ACC112 (cell line): ENCODE measurements at regions not wholly inside any gene's neighbourhood (a gene's known extent, or its start where the extent isn't known, plus 50 kb on each side); places are given as distances from the start of the nearest gene placed in this dataset.

Experiments
- H2AFZ ChIP-seq: fragments of 200-600 bp; sonication (generic); one replicate; pipeline ENCODE4 v1.6.0; 2017; ENCODE audit warnings: antibody characterized with exemption, low read length; ENCODE audit not compliant: unreplicated experiment
- H3K27ac ChIP-seq: fragments of 200-600 bp; sonication (generic); 2 replicates; pipeline ENCODE4 v1.5.1; 2014; ENCODE audit warnings: low read depth, mild to moderate bottlenecking, antibody characterized with exemption, low read length, moderate library complexity
- H3K27me3 ChIP-seq: fragments of 200-600 bp; sonication (generic); 2 replicates; pipeline ENCODE4 v1.6.1; 2014; ENCODE audit warnings: mild to moderate bottlenecking, antibody characterized with exemption, low read length, moderate library complexity, mixed read lengths; ENCODE audit not compliant: insufficient read depth
- H3K36me3 ChIP-seq: fragments of 200-600 bp; sonication (generic); 2 replicates; pipeline ENCODE4 v1.6.1; 2016; ENCODE audit warnings: mild to moderate bottlenecking, antibody characterized with exemption, low read length, moderate library complexity, mixed read lengths; ENCODE audit not compliant: insufficient read depth
- H3K4me1 ChIP-seq: fragments of 200-600 bp; sonication (generic); one replicate; pipeline ENCODE4 v1.6.1; 2016; ENCODE audit warnings: low read length, mixed read lengths; ENCODE audit not compliant: insufficient read depth, unreplicated experiment, control insufficient read depth
- H3K4me3 ChIP-seq: fragments of 200-600 bp; sonication (generic); 2 replicates; pipeline ENCODE4 v1.5.1; 2014; ENCODE audit warnings: mild to moderate bottlenecking, low read depth, low read length
- H3K79me2 ChIP-seq: fragments of 200-600 bp; sonication (generic); one replicate; pipeline ENCODE4 v1.6.0; 2016; ENCODE audit warnings: low read length; ENCODE audit not compliant: control insufficient read depth, unreplicated experiment, insufficient read depth

- no peaks in the 10 kb centered on the region for H3K36me3 ChIP-seq
- H2AFZ ChIP-seq: no peak overlapping the region
- H3K79me2 ChIP-seq: no peaks in the 10 kb centered on the region
- H3K27ac ChIP-seq: no peak overlapping the region
- peaks cover 47% of the 10 kb centered on the region for H3K27me3 ChIP-seq
- H3K4me1 ChIP-seq: no peaks in the 10 kb centered on the region
- H3K4me3 ChIP-seq: no peak overlapping the region
These were observed 807.3 kb upstream of the TMEM132C start for GRCh38 chr12:127459687-127460086.

- Histone ChIP-seq H3K4me1 (no peaks in the 10 kb centered on the region), H3K27ac (no peak overlapping the region), H3K4me3 (no peak overlapping the region), H3K27me3 (peaks cover 45% of the 10 kb centered on the region), H3K36me3 (no peaks in the 10 kb centered on the region), H3K79me2 (no peaks in the 10 kb centered on the region), H2AFZ (no peak overlapping the region)
These were observed 803.7 kb upstream of the TMEM132C start for GRCh38 chr12:127463237-127463636.

DNA sequence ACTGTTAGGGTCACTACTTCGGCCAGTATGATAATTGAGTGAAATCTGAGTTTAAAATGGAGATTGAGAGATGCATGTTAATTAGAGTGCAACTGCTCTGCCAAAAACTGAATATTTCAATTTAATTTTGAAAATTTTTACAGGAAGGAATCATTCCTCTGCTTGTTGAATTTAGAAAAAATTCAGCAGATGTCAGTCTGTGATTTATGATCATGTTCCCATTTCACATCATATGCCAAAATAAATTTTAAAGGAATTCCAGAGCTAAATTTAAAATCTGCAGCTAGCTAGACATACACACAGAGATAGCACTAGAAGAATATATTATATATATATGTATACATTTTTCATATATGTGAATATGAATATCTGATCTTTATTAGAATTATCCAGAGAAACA lies 797.6 kb upstream of the TMEM132C start:
- Histone ChIP-seq H3K4me1 (no peaks in the 10 kb centered on the region), H2AFZ (no peak overlapping the region), H3K27me3 (peaks cover 33% of the 10 kb centered on the region), H3K4me3 (no peak overlapping the region), H3K27ac (no peak overlapping the region), H3K36me3 (no peaks in the 10 kb centered on the region), H3K79me2 (no peaks in the 10 kb centered on the region)

DNA sequence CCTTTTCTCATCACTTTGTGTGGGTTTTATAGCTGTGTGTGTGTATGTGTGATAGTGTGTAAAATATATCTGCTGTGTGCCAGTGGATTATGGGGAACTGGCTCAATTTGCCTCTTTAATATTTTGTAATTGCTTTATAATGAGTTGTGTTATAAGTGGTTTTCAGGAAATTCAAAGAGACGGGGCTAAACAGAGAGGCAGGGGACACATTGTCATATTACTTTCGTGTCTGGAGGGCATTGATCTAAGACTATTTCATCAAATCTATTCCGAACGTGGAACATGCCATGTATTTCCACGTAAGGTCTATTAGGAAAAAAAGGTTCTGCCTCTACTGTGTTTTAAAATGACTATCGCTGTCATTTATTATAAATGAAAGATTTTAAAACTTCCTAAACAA lies 793.2 kb upstream of the TMEM132C start:
- Histone ChIP-seq H3K79me2 (no peaks in the 10 kb centered on the region), H2AFZ (no peak overlapping the region), H3K4me3 (no peak overlapping the region), H3K36me3 (no peaks in the 10 kb centered on the region), H3K27ac (no peak overlapping the region), H3K4me1 (no peaks in the 10 kb centered on the region), H3K27me3 (peaks cover 2% of the 10 kb centered on the region; the same call in 1 of the 2 replicates)

GRCh38 chr12:127479256-127479655 lies 787.7 kb upstream of the TMEM132C start:
- Histone ChIP-seq H2AFZ (no peak overlapping the region), H3K27me3 (no peaks in the 10 kb centered on the region), H3K4me1 (no peaks in the 10 kb centered on the region), H3K36me3 (no peaks in the 10 kb centered on the region), H3K4me3 (no peak overlapping the region), H3K79me2 (no peaks in the 10 kb centered on the region), H3K27ac (no peak overlapping the region)

DNA sequence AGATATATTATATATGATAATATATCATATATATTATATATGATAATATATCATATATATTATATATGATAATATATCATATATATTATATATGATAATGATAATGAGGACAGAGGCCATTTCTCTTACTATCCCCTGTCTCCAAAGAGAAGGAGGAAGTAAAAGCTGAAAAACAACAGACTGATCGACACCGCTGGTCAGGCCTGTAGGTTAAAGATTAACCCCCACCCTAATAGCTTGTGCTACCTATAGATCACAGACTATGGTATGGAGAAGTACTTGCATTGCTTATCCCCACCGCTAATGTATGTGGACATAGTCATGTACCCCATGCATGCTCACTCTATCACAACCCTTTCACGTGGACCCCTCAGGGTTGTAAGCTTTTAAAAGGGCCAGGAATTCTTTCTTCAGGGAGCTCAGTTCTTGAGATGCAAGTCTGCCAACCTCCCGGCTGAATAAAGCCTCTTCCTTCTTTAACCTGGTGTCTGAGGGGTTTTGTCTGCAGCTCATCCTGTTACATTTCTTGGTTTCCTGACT lies 786.1 kb upstream of the TMEM132C start:
- Histone ChIP-seq H2AFZ (no peak overlapping the region), H3K27me3 (no peaks in the 10 kb centered on the region), H3K4me3 (no peak overlapping the region), H3K79me2 (no peaks in the 10 kb centered on the region), H3K36me3 (no peaks in the 10 kb centered on the region), H3K4me1 (peaks cover 2% of the 10 kb centered on the region), H3K27ac (no peak overlapping the region)

DNA sequence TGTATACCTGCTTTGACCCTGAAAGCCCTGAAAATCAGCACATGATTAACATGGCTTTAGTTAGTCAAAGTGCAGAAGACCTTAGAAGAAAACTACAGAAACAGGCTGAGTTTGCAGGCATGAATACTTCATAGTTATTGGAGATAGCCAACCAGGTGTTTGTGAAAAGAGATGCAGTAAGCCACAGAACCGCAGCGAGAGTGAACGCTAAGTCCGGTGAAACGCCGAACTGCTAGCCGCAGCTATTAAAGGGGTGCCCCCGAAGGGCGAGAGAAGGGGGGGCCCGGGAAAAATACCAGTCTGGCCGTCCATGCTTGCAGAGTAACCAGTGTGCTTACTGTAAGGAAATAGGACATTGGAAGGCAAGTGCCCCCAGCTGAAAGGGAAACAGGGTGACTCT lies 784.0 kb upstream of the TMEM132C start:
- Histone ChIP-seq H3K4me1 (peaks cover 6% of the 10 kb centered on the region), H2AFZ (no peak overlapping the region), H3K27me3 (no peaks in the 10 kb centered on the region), H3K4me3 (no peak overlapping the region), H3K36me3 (no peaks in the 10 kb centered on the region), H3K27ac (no peak overlapping the region), H3K79me2 (no peaks in the 10 kb centered on the region)

DNA sequence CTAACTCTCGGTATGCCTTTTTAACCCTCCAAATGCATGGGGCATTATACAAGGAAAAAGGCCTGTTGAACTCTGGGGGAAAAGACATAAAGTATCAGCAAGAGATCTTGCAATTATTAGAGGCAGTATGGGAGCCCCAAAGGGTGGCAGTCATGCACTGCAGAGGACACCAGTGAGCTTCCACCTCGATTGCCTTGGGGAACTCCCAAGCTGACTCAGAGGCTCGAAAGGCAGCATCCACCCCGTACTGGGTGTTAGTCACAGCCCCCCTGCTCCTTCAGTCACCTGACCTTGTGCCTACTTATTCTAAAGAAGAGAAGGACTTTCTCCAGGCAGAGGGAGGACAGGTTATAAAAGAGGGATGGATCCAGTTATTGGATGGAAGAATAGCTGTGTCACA lies 781.4 kb upstream of the TMEM132C start:
- H3K4me3 ChIP-seq: no peak overlapping the region

DNA sequence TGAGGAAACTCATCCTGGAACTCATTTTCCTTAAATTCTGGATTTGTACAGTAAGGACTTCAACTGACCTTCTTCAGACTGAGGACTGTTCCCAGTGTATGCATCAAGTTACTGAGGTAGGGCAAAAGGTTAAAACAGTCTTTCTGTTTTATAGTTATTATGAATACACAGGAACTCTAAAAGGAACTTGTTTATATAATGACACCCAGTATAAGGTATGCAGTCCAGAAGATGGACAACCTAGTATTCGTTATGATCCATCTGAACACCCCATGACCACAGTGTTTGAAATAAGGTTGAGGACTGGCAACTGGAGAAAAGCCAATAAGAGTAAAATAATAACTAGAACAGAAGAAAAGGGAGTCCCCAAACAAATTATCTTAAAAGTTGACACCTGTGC lies 779.9 kb upstream of the TMEM132C start:
- H3K4me3 ChIP-seq: no peak overlapping the region
- H3K27me3 ChIP-seq: no peaks in the 10 kb centered on the region
- no peaks in the 10 kb centered on the region for H3K79me2 ChIP-seq
- H3K27ac ChIP-seq: no peak overlapping the region
- peaks cover 6% of the 10 kb centered on the region for H3K4me1 ChIP-seq
- no peak overlapping the region for H2AFZ ChIP-seq
- H3K36me3 ChIP-seq: no peaks in the 10 kb centered on the region

More for the DNA sequence above, 781.4 kb upstream of the TMEM132C start:
- H3K79me2 ChIP-seq: no peaks in the 10 kb centered on the region
- H3K27ac ChIP-seq: no peak overlapping the region
- no peaks in the 10 kb centered on the region for H3K27me3 ChIP-seq
- H3K4me1 ChIP-seq: peaks cover 6% of the 10 kb centered on the region
- H2AFZ ChIP-seq: no peak overlapping the region
- no peaks in the 10 kb centered on the region for H3K36me3 ChIP-seq

DNA sequence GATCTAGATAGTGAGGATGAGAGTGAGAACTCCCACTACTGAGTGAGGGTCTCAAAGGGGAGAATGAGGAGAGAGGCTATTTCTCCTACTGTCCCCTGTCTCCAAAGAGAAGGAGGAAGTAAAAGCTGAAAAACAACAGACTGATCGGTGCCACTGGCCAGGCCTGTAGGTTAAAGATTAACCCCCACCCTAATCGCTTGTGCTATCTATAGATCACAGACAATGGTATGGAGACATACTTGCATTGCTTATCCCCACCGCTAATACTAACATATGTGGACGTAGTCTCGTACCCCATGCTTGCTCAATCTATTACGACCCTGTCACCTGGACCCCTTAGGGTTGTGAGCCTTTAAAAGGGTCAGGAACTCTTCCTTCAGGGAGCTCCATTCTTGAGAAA lies 777.9 kb upstream of the TMEM132C start:
- peaks cover 6% of the 10 kb centered on the region for H3K4me1 ChIP-seq
- no peaks in the 10 kb centered on the region for H3K36me3 ChIP-seq
- no peak overlapping the region for H3K4me3 ChIP-seq
- no peak overlapping the region for H3K27ac ChIP-seq
- no peaks in the 10 kb centered on the region for H3K27me3 ChIP-seq
- H3K79me2 ChIP-seq: no peaks in the 10 kb centered on the region
- no peak overlapping the region for H2AFZ ChIP-seq

- H3K27me3 ChIP-seq: no peaks in the 10 kb centered on the region; the same call in 1 of the 2 replicates
- no peaks in the 10 kb centered on the region for H3K36me3 ChIP-seq
- H3K79me2 ChIP-seq: no peaks in the 10 kb centered on the region
- H3K4me3 ChIP-seq: no peak overlapping the region
- H3K4me1 ChIP-seq: no peaks in the 10 kb centered on the region
- no peak overlapping the region for H2AFZ ChIP-seq
- no peak overlapping the region for H3K27ac ChIP-seq
These were observed 771.7 kb upstream of the TMEM132C start for GRCh38 chr12:127494961-127495915.
